ENCODE measurements at regions not wholly inside any gene's neighbourhood (a gene's known extent, or its start where the extent isn't known, plus 50 kb on each side); places are given as distances from the start of the nearest gene placed in this dataset.

- in situ Hi-C loops (cut with MboI; ENCODE audit: low pct_unique_long_range_greater_than_20kb, low sequenced_read_pairs, unreplicated experiment) = no loop called here
- no peak for DNase-seq (ENCODE audit: low spot score)
- no peak for TF ChIP-seq CTCF (IDR thresholded peaks at IDR 0.05; ENCODE audit: extremely low read depth, insufficient read depth, missing control alignments)
Observed at GRCh38 chr1:213675043-213675442, 312.7 kb upstream of the PROX1 start.

GRCh38 chr1:213676736-213677135 lies 311.0 kb upstream of the PROX1 start:
- no peak for TF ChIP-seq CTCF (IDR thresholded peaks at IDR 0.05; ENCODE audit: extremely low read depth, insufficient read depth, missing control alignments)
- in situ Hi-C loops (cut with MboI; ENCODE audit: low pct_unique_long_range_greater_than_20kb, low sequenced_read_pairs, unreplicated experiment) = no loop called here
- DNase-seq (ENCODE audit: low spot score) = no peak

GRCh38 chr1:213678348-213678747 lies 309.4 kb upstream of the PROX1 start:
- in situ Hi-C loops (cut with MboI; ENCODE audit: low pct_unique_long_range_greater_than_20kb, low sequenced_read_pairs, unreplicated experiment) = no loop called here
- TF ChIP-seq CTCF (IDR thresholded peaks at IDR 0.05; ENCODE audit: extremely low read depth, insufficient read depth, missing control alignments) = no peak
- DNase-seq (ENCODE audit: low spot score) = no peak

- in situ Hi-C loops (cut with MboI; ENCODE audit: low pct_unique_long_range_greater_than_20kb, low sequenced_read_pairs, unreplicated experiment) = no loop called here
- no peak for DNase-seq (ENCODE audit: low spot score)
- TF ChIP-seq CTCF (IDR thresholded peaks at IDR 0.05; ENCODE audit: extremely low read depth, insufficient read depth, missing control alignments) = no peak
Observed at GRCh38 chr1:213678753-213679152, 309.0 kb upstream of the PROX1 start.

- TF ChIP-seq CTCF (IDR thresholded peaks at IDR 0.05; ENCODE audit: extremely low read depth, insufficient read depth, missing control alignments) = no peak
- in situ Hi-C loops (cut with MboI; ENCODE audit: low pct_unique_long_range_greater_than_20kb, low sequenced_read_pairs, unreplicated experiment) = no loop called here
- no peak for DNase-seq (ENCODE audit: low spot score)
Observed at GRCh38 chr1:213679153-213679552, 308.6 kb upstream of the PROX1 start.

GRCh38 chr1:213680677-213681325 lies 307.0 kb upstream of the PROX1 start:
- in situ Hi-C loops (cut with MboI; ENCODE audit: low pct_unique_long_range_greater_than_20kb, low sequenced_read_pairs, unreplicated experiment) = no loop called here
- no peak for DNase-seq (ENCODE audit: low spot score)
- TF ChIP-seq CTCF (IDR thresholded peaks at IDR 0.05; ENCODE audit: extremely low read depth, insufficient read depth, missing control alignments) = no peak
